GM12874 (cell line): ENCODE measurements at regions not wholly inside any gene's neighbourhood (a gene's known extent, or its start where the extent isn't known, plus 50 kb on each side); places are given as distances from the start of the nearest gene placed in this dataset.

Experiments
- CTCF ChIP-seq: IDR thresholded peaks from 2 replicates; pipeline ENCODE4 v1.5.1; 2011; ENCODE audit warnings: low read depth, mild to moderate bottlenecking, control low read depth, low read length, moderate library complexity; ENCODE audit not compliant: insufficient read depth

GRCh38 chr16:66300501-66300900, 66.0 kb upstream of the CDH5 start:
- TF ChIP-seq CTCF = no peak

- no peak for TF ChIP-seq CTCF
Observed at GRCh38 chr16:66300037-66300436, 66.5 kb upstream of the CDH5 start.

GRCh38 chr16:66299349-66299748, 67.1 kb upstream of the CDH5 start:
- TF ChIP-seq CTCF = no peak

GRCh38 chr16:66298571-66299120, 67.8 kb upstream of the CDH5 start:
- no peak for TF ChIP-seq CTCF

GRCh38 chr16:66298006-66298405, 68.5 kb upstream of the CDH5 start:
- no peak for TF ChIP-seq CTCF

- no peak for TF ChIP-seq CTCF
Observed at GRCh38 chr16:66296591-66296990, 69.9 kb upstream of the CDH5 start.

DNA sequence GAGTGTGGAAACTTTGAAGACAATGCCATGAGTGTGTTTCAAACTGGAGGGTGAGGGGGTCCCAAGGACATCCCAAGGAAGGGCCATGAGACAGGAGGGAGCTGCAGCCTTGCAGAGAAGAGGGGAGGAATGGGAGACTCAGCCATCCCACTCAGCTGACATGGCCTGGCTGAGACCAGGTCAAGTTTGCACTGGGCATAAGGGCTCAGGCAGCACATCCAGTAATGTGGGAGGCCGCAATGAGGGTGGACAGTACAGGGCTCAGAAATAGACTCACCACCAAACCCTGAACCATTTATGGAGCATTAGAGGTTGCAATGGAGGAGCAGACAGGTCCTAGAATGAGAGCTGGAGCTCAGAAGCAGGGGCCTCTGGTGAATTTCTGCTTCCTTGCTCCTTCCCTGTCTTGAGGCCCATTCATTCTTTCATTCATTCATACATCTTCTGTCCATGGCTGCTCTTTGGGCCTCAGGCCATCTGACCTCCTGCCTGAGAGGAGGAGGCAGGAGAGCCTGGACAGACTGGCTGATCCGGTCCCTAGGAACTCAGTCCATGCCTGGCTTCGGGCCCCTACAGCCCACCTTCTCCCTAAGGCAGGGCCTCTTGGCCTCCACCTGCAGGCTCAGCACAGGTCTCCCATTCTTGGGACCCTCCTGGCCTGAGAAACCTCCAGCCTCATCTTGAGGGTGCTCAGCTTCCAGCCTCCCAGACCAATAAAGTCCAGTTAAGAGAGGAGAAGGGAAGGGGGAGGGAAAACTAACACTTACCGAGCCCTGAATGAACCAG, 70.5 kb upstream of the CDH5 start:
- no peak for TF ChIP-seq CTCF
